Astrocyte of the cerebellum (primary cell): ENCODE measurements at regions not wholly inside any gene's neighbourhood (a gene's known extent, or its start where the extent isn't known, plus 50 kb on each side); places are given as distances from the start of the nearest gene placed in this dataset.
"Not testable (repeated sequence)": the region's sequence is repeated elsewhere in the genome, so short reads cannot be mapped to it uniquely, and the experiment has no call there.

ENCODE experiments used
- DNase-seq: peaks from one replicate; pipeline ENCODE4 v3.0.0-alpha.2; 2011; ENCODE audit warnings: low read depth
- H3K4me3 ChIP-seq: 2 replicates; pipeline ENCODE4 v1.5.1; 2011; ENCODE audit warnings: mild to moderate bottlenecking, low read depth, low read length, moderate library complexity
- CTCF ChIP-seq: IDR thresholded peaks from 2 replicates; pipeline ENCODE4 v1.5.1; 2012; ENCODE audit warnings: low read length, low read depth, moderate library complexity, mild to moderate bottlenecking; ENCODE audit errors: missing control alignments
- in situ Hi-C: cut with HindIII; loops from 2 replicates; pipeline ENCODE4 v1.10.0; 2017; ENCODE audit warnings: low sequenced_read_pairs

- in situ Hi-C loops, result no loop called here
Measured at GRCh38 chr1:99062192-99062591, 57.5 kb upstream of the PLPPR5 start.

DNA sequence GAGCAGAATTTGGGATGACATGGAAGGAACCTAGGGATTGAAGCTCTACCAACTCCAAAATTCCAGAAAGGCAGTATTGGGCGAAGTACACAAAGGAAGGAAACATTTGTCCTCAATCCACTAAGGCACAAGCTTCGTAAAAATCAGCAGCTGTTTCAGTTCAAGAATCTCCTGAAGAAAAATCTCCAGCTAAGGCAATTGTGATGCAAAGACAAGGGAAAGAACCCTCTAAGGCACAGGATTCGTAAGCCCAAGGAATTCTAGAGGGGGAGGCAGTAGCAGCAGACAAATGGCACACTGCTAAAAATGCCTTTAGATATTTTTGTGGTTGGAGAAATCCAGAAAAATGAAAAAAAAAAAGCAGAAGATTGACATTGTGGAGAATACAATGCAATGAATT is 64.5 kb upstream of the PLPPR5 start:
- in situ Hi-C loops, result no loop called here
- no peak for DNase-seq
- no peak overlapping the region for H3K4me3 ChIP-seq
- no peak for TF ChIP-seq CTCF

More at GRCh38 chr1:99062192-99062591, 57.5 kb upstream of the PLPPR5 start:
- DNase-seq, result no peak
- no peak for TF ChIP-seq CTCF
- no peak overlapping the region for H3K4me3 ChIP-seq

GRCh38 chr1:99078529-99078928 is 73.9 kb upstream of the PLPPR5 start:
- H3K4me3 ChIP-seq, DNase-seq, in situ Hi-C loops: not testable (repeated sequence)

DNA sequence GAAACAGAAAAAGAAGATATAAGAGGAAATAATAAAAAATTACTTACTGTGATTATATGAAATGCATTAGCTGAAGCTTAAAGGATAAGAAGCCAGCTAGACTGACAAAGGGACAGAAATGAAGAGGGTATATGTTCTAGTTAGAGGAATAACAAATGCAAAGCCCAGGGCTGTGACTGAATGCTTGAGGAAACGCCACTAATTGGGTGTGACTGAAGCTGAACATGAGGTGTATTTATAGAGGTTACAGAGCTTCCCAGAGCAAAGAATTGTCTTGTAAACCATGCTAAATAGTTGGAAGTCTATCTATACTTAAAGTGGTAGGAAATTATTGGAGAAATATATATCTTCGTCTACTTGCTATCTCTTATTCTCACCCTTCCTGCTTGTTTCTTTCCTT is 77.7 kb upstream of the PLPPR5 start:
- in situ Hi-C loops, result no loop called here
- no peak for TF ChIP-seq CTCF
- DNase-seq, result no peak
- H3K4me3 ChIP-seq, result no peak overlapping the region

DNA sequence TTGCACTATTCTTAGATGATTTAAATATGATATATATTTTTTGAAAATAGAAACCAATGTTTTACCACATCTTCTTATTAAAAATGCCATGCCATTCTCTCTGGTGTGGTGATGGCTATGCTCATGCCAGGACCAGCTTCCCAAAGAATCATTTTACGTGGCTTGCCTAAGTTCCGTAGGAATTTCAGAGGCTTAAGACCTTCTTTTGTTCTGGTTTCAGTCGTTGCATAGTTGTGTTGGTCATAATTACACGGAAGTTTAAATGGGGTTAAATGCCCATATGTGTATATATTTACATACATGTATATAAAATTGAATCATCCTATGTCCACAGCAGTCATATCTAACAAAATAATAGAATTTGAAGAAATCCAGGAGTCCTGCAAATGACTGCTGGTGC is 78.7 kb upstream of the PLPPR5 start:
- in situ Hi-C loops, result no loop called here
- no peak overlapping the region for H3K4me3 ChIP-seq
- no peak for TF ChIP-seq CTCF
- no peak for DNase-seq

DNA sequence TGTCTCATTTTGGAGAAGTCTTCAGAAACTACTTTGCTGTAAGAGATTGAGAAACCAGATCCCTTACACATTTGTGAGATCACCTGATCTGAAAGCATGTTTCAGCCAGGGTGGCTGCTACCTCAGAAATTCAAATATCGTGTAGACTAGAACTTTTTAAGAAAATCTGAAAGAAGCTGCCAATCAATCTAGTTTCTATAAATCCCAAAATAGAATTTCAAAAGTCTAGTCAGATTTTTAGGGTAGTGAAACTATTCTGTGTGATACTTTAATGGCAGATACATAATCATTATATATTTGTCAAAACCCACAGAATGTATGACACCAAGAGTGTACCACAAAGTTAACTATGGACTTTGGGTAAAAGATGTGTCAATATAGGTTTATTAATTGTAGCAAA is 79.9 kb upstream of the PLPPR5 start:
- no peak for DNase-seq
- in situ Hi-C loops, result no loop called here
- no peak for TF ChIP-seq CTCF
- H3K4me3 ChIP-seq, result no peak overlapping the region

- no peak for TF ChIP-seq CTCF
- no peak overlapping the region for H3K4me3 ChIP-seq
- no peak for DNase-seq
- in situ Hi-C loops, result no loop called here
Measured at GRCh38 chr1:99086057-99086456, 81.4 kb upstream of the PLPPR5 start.
